ENCODE measurements at regions not wholly inside any gene's neighbourhood (a gene's known extent, or its start where the extent isn't known, plus 50 kb on each side); places are given as distances from the start of the nearest gene placed in this dataset.

DNA sequence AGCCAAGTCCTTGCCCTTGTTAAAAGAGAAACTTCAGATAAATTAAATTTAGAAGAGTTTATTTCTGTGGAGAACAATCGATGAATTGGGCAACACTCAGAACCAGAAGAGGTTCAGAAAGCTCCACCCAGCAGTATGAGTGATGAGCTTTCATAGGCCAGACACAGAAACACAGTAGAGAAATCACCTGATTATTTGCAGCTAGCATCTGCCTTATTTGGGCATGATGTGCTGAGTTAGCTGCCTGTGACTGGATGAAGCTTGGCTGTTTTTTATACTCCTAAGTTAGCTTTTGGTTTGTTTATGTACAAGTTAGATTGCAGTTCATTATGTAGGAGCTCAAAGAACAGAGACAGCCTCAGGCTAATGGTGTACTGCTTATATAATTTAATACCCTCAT is 269.5 kb upstream of the SESN3 start:
- TF ChIP-seq POLR2A (IDR thresholded peaks at IDR 0.05) (no peak), EP300 (IDR thresholded peaks at IDR 0.05) (no peak)
- TF ChIP-seq, protein P1, sequence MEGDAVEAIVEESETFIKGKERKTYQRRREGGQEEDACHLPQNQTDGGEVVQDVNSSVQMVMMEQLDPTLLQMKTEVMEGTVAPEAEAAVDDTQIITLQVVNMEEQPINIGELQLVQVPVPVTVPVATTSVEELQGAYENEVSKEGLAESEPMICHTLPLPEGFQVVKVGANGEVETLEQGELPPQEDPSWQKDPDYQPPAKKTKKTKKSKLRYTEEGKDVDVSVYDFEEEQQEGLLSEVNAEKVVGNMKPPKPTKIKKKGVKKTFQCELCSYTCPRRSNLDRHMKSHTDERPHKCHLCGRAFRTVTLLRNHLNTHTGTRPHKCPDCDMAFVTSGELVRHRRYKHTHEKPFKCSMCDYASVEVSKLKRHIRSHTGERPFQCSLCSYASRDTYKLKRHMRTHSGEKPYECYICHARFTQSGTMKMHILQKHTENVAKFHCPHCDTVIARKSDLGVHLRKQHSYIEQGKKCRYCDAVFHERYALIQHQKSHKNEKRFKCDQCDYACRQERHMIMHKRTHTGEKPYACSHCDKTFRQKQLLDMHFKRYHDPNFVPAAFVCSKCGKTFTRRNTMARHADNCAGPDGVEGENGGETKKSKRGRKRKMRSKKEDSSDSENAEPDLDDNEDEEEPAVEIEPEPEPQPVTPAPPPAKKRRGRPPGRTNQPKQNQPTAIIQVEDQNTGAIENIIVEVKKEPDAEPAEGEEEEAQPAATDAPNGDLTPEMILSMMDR (IDR thresholded peaks at IDR 0.05): no peak

All from ovary (tissue), 3 donors.